ENCODE measurements at regions not wholly inside any gene's neighbourhood (a gene's known extent, or its start where the extent isn't known, plus 50 kb on each side); places are given as distances from the start of the nearest gene placed in this dataset.

- Histone ChIP-seq H3K4me3 (ENCODE audit: low read depth, low read length) (no peak overlapping the region), H3K27me3 (ENCODE audit: control insufficient read depth, insufficient read depth, low read length) (no peaks in the 10 kb centered on the region), H3K36me3 (ENCODE audit: control insufficient read depth, insufficient read depth, low read length) (no peaks in the 10 kb centered on the region)
- no peak for DNase-seq (ENCODE audit: low read depth)
- no peak for TF ChIP-seq CTCF (IDR thresholded peaks at IDR 0.05; ENCODE audit: insufficient read depth, low read length, poor library complexity, severe bottlenecking)
Measured at GRCh38 chrX:13266641-13267345, 53.1 kb downstream of the ATXN3L start.

DNA sequence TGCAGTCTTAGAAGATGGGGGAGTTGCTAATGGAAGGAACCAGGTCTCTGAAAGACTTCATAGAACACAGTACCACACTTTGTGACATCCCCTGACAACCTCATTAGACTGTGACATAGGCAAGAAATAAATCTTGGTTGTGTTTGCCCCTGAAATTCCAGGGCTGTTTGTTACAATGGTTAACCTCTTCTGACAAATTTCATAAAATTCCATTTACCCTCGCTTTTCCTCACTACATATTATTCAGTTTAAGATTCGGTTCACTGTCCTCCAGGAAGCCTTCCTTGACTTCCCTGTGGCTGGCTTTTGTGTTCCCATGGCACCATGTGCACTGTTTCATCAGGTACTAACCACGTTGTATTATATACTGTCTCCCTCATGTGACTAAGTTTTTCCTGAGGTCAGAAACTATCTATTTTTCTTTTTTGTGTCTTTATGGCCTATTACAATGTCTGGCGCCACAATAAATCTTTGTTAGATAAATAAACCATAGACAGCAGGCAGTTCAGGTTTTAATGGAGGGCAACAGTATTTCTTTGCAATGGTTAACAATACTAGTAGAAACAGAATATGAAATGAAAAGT, 54.2 kb downstream of the ATXN3L start:
- TF ChIP-seq CTCF (IDR thresholded peaks at IDR 0.05; ENCODE audit: insufficient read depth, low read length, poor library complexity, severe bottlenecking) = no peak
- DNase-seq (ENCODE audit: low read depth) = no peak
- Histone ChIP-seq H3K27me3 (ENCODE audit: control insufficient read depth, insufficient read depth, low read length) (no peaks in the 10 kb centered on the region), H3K4me3 (ENCODE audit: low read depth, low read length) (no peak overlapping the region), H3K36me3 (ENCODE audit: control insufficient read depth, insufficient read depth, low read length) (no peaks in the 10 kb centered on the region)

DNA sequence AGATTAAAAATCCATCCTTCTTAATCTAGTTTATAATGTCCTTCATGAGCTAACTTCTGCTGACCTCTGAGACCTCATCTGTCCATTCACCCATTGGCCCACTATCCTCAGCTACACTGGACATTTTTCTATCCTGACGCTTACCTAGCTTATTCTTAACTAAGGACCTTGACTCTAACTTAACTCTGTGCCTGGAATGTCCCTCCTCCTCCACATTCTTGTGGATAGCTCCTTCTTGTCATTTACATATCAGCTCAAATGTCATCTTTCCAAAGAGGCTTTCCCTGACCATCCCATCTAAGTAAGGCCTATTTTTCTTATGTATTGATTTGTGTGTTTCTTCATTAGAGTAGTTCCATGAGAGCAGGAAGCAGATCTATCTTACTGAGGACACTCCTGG, 54.7 kb downstream of the ATXN3L start:
- no peaks in the 10 kb centered on the region for H3K36me3 ChIP-seq (ENCODE audit: control insufficient read depth, insufficient read depth, low read length)
- H3K27me3 ChIP-seq (ENCODE audit: control insufficient read depth, insufficient read depth, low read length) = no peaks in the 10 kb centered on the region
- no peak for DNase-seq (ENCODE audit: low read depth)
- no peak for TF ChIP-seq CTCF (IDR thresholded peaks at IDR 0.05; ENCODE audit: insufficient read depth, low read length, poor library complexity, severe bottlenecking)
- no peak overlapping the region for H3K4me3 ChIP-seq (ENCODE audit: low read depth, low read length)

- H3K36me3 ChIP-seq (ENCODE audit: control insufficient read depth, insufficient read depth, low read length) = no peaks in the 10 kb centered on the region
- DNase-seq (ENCODE audit: low read depth) = no peak
- no peak overlapping the region for H3K4me3 ChIP-seq (ENCODE audit: low read depth, low read length)
- no peaks in the 10 kb centered on the region for H3K27me3 ChIP-seq (ENCODE audit: control insufficient read depth, insufficient read depth, low read length)
- no peak for TF ChIP-seq CTCF (IDR thresholded peaks at IDR 0.05; ENCODE audit: insufficient read depth, low read length, poor library complexity, severe bottlenecking)
Measured at GRCh38 chrX:13263560-13264251, 56.1 kb downstream of the ATXN3L start.

- no peak for DNase-seq (ENCODE audit: low read depth)
- H3K27me3 ChIP-seq (ENCODE audit: control insufficient read depth, insufficient read depth, low read length) = no peaks in the 10 kb centered on the region
- no peak overlapping the region for H3K4me3 ChIP-seq (ENCODE audit: low read depth, low read length)
- H3K36me3 ChIP-seq (ENCODE audit: control insufficient read depth, insufficient read depth, low read length) = no peaks in the 10 kb centered on the region
- no peak for TF ChIP-seq CTCF (IDR thresholded peaks at IDR 0.05; ENCODE audit: insufficient read depth, low read length, poor library complexity, severe bottlenecking)
Measured at GRCh38 chrX:13261348-13261747, 58.5 kb downstream of the ATXN3L start.

Data from kidney epithelial cell (primary cell).